LNCaP clone FGC (cell line): ENCODE measurements at regions not wholly inside any gene's neighbourhood (a gene's known extent, or its start where the extent isn't known, plus 50 kb on each side); places are given as distances from the start of the nearest gene placed in this dataset.

Experiments used
- DNase-seq: peaks from one replicate; pipeline ENCODE4 v3.0.0-alpha.2; 2011; ENCODE audit warnings: low read depth
- H3K4me3 ChIP-seq: 2 replicates; pipeline ENCODE4 v1.5.1; 2011; ENCODE audit warnings: mild to moderate bottlenecking, low read depth, low read length, control low read depth
- CTCF ChIP-seq: IDR thresholded peaks from 2 replicates; pipeline ENCODE4 v1.5.1; 2012; ENCODE audit warnings: mild to moderate bottlenecking; ENCODE audit not compliant: control insufficient read depth, insufficient read depth; ENCODE audit errors: extremely low read depth

- DNase-seq, result no peak
- TF ChIP-seq CTCF, result no peak
- no peak overlapping the region for H3K4me3 ChIP-seq
These were observed 165.0 kb upstream of the GORAB start for GRCh38 chr1:170366980-170367379.

- no peak for TF ChIP-seq CTCF
- DNase-seq, result no peak
- no peak overlapping the region for H3K4me3 ChIP-seq
These were observed 164.4 kb upstream of the GORAB start for GRCh38 chr1:170367615-170368014.

GRCh38 chr1:170369000-170369399 lies 163.0 kb upstream of the GORAB start:
- TF ChIP-seq CTCF, result no peak
- no peak overlapping the region for H3K4me3 ChIP-seq
- no peak for DNase-seq

- TF ChIP-seq CTCF, result no peak
- H3K4me3 ChIP-seq, result no peak overlapping the region
- no peak for DNase-seq
These were observed 162.5 kb upstream of the GORAB start for GRCh38 chr1:170369417-170369816.

- TF ChIP-seq CTCF, result no peak
- no peak overlapping the region for H3K4me3 ChIP-seq
- DNase-seq, result no peak
These were observed 161.9 kb upstream of the GORAB start for GRCh38 chr1:170370087-170370486.

- DNase-seq, result no peak
- TF ChIP-seq CTCF, result no peak
These were observed 156.8 kb upstream of the GORAB start for GRCh38 chr1:170375082-170375723.

GRCh38 chr1:170376801-170377385 lies 155.1 kb upstream of the GORAB start:
- no peak for TF ChIP-seq CTCF
- no peak for DNase-seq
- H3K4me3 ChIP-seq, result no peak overlapping the region

More at GRCh38 chr1:170375082-170375723, 156.8 kb upstream of the GORAB start:
- no peak overlapping the region for H3K4me3 ChIP-seq
